ENCODE measurements at regions not wholly inside any gene's neighbourhood (a gene's known extent, or its start where the extent isn't known, plus 50 kb on each side); places are given as distances from the start of the nearest gene placed in this dataset.
"Not testable (repeated sequence)": the region's sequence is repeated elsewhere in the genome, so short reads cannot be mapped to it uniquely, and the experiment has no call there.

DNA sequence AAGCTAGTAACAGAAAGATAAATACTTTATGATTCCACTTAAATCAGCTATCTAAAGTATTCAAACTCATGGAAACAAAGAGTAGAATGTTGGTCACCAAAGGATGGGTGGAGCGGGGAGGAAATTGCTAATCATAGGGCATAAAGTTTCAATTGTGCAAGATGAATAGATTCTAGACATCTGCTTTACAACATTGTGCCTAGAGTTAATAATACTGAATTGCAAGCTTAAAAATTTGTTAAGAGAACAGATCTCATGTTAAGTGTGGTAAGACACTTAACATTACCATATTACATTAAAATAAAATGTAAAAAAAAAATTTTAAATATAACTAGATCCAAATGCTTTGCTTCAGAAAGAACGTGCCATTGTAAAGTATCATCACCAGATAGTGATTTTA lies 411.1 kb upstream of the MBL2 start:
- TF ChIP-seq, protein P1, sequence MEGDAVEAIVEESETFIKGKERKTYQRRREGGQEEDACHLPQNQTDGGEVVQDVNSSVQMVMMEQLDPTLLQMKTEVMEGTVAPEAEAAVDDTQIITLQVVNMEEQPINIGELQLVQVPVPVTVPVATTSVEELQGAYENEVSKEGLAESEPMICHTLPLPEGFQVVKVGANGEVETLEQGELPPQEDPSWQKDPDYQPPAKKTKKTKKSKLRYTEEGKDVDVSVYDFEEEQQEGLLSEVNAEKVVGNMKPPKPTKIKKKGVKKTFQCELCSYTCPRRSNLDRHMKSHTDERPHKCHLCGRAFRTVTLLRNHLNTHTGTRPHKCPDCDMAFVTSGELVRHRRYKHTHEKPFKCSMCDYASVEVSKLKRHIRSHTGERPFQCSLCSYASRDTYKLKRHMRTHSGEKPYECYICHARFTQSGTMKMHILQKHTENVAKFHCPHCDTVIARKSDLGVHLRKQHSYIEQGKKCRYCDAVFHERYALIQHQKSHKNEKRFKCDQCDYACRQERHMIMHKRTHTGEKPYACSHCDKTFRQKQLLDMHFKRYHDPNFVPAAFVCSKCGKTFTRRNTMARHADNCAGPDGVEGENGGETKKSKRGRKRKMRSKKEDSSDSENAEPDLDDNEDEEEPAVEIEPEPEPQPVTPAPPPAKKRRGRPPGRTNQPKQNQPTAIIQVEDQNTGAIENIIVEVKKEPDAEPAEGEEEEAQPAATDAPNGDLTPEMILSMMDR (IDR thresholded peaks at IDR 0.05; ENCODE audit: unreplicated experiment), result no peak
- DNase-seq (ENCODE audit: low spot score), result no peak
- Mint-ChIP-seq H3K4me3 (ENCODE audit: unreplicated experiment) (no peak overlapping the region), H3K27ac (ENCODE audit: unreplicated experiment) (no peak overlapping the region), H3K4me1 (ENCODE audit: unreplicated experiment) (no peaks in the 10 kb centered on the region), H3K27me3 (ENCODE audit: unreplicated experiment) (no peaks in the 10 kb centered on the region), H3K36me3 (ENCODE audit: low read depth, unreplicated experiment) (no peaks in the 10 kb centered on the region), H3K9me3 (ENCODE audit: unreplicated experiment) (peaks cover 5% of the 10 kb centered on the region)

DNA sequence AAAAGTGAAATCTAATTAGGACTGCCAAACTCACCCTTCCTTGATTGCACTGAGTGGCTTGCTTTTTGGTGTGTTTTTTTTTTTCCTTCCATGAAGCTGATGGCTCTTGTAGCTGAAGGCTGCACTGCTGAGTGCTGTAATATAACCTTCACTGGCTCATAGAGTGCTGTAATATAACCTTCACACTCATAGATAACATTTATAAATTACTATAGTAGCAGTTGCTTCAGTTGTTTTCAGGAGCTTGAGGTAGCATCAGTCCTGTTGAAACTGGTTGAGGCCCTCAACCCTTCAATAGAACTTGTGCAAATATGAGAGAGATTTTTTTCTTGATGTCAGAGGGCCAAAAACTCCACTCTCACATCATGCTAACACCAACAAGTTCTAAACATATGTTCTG lies 404.9 kb upstream of the MBL2 start:
- no peaks in the 10 kb centered on the region for H3K36me3 Mint-ChIP-seq (ENCODE audit: low read depth, unreplicated experiment)
- no peaks in the 10 kb centered on the region for H3K27me3 Mint-ChIP-seq (ENCODE audit: unreplicated experiment)
- H3K27ac Mint-ChIP-seq (ENCODE audit: unreplicated experiment), result no peak overlapping the region
- TF ChIP-seq, protein P1 (IDR thresholded peaks at IDR 0.05; ENCODE audit: unreplicated experiment), result no peak
- no peaks in the 10 kb centered on the region for H3K9me3 Mint-ChIP-seq (ENCODE audit: unreplicated experiment)
- H3K4me1 Mint-ChIP-seq (ENCODE audit: unreplicated experiment), result no peaks in the 10 kb centered on the region
- DNase-seq (ENCODE audit: low spot score), result no peak
- H3K4me3 Mint-ChIP-seq (ENCODE audit: unreplicated experiment), result no peak overlapping the region

DNA sequence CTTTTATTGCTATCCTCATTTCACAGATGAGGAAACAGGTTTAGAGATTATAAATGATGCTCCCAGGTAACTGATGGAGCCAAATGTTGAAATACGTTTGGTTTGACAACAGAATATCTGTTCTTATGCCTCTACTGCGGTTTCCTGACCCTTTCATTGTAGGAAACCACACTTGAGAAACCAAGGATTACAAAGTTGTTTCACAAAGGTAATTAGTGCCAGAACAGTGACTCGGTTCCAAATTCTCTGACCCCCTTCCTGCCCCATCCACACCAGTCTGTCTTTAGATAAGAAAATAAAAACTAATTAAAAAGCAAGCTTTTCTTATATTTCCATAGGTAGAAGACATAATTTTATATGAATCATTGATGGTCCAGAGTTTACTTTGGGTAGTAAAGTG lies 393.7 kb upstream of the MBL2 start:
- Mint-ChIP-seq H3K4me3 (ENCODE audit: unreplicated experiment) (no peak overlapping the region), H3K4me1 (ENCODE audit: unreplicated experiment) (no peaks in the 10 kb centered on the region), H3K9me3 (ENCODE audit: unreplicated experiment) (no peaks in the 10 kb centered on the region), H3K36me3 (ENCODE audit: low read depth, unreplicated experiment) (no peaks in the 10 kb centered on the region), H3K27ac (ENCODE audit: unreplicated experiment) (no peak overlapping the region), H3K27me3 (ENCODE audit: unreplicated experiment) (no peaks in the 10 kb centered on the region)
- TF ChIP-seq, protein P1 (IDR thresholded peaks at IDR 0.05; ENCODE audit: unreplicated experiment), result no peak
- DNase-seq (ENCODE audit: low spot score), result no peak

DNA sequence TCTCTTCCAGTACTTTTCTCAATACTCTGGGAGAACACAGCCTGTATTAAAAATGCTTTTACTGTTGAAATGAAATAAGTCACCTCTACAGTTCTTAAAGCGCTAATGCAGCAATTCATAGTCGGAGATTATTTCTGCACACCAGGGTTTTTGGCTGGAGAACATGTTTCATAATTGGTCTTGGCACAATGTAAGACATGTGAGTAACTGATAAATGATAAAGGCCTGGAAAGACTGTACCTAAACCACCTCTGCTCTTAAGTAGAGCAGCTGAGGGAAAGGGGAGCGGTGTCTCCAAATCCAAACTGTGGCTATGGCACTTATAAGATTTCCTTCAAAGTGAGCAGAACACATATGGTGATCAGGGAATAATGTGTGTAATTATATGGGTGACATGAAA lies 390.3 kb upstream of the MBL2 start:
- TF ChIP-seq, protein P1 (IDR thresholded peaks at IDR 0.05; ENCODE audit: unreplicated experiment), result no peak
- no peaks in the 10 kb centered on the region for H3K4me1 Mint-ChIP-seq (ENCODE audit: unreplicated experiment)
- H3K27ac Mint-ChIP-seq (ENCODE audit: unreplicated experiment), result no peak overlapping the region
- H3K4me3 Mint-ChIP-seq (ENCODE audit: unreplicated experiment), result no peak overlapping the region
- no peaks in the 10 kb centered on the region for H3K9me3 Mint-ChIP-seq (ENCODE audit: unreplicated experiment)
- no peak for DNase-seq (ENCODE audit: low spot score)
- no peaks in the 10 kb centered on the region for H3K27me3 Mint-ChIP-seq (ENCODE audit: unreplicated experiment)
- no peaks in the 10 kb centered on the region for H3K36me3 Mint-ChIP-seq (ENCODE audit: low read depth, unreplicated experiment)

DNA sequence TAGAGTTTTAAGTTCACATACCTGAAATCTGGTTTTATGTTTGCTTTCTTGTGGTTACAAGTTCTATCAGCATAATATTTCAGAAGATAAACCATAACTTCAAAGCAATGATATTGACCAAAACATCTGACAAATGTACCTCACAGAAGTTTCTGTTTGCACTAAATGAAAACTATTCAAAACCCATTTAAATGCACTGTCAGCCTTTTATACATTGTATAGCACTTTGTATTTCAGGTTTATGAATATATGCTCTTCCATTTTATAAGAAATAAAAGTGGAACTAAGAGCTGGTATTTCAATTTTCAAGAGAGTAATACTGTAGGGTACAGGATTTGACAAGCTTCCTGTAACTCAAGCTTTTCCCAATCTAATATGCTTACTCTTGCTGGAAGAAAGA lies 388.6 kb upstream of the MBL2 start:
- no peaks in the 10 kb centered on the region for H3K4me1 Mint-ChIP-seq (ENCODE audit: unreplicated experiment)
- TF ChIP-seq, protein P1 (IDR thresholded peaks at IDR 0.05; ENCODE audit: unreplicated experiment), result no peak

DNA sequence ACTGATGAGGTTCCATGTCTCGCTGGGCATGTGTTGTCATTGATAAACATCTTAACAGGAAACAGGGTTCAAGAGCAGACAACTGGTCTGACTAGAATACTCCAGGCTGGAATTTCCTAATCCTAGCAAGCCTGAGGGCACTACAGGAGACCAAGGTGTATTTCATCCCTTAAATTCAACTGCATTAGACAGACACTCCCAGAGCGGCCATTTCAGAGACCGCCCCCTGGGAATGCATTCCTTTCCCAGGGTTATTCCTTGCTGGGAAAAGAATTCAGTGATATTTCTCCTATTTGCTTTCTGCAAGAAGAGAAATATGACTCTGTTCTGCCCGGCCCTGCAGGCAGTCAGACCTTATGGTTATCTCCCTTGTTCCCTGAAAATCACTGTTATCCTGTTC lies 383.1 kb upstream of the MBL2 start:
- not testable (repeated sequence) for H3K27me3 Mint-ChIP-seq (ENCODE audit: unreplicated experiment); H3K27ac Mint-ChIP-seq (ENCODE audit: unreplicated experiment); DNase-seq (ENCODE audit: low spot score); H3K4me3 Mint-ChIP-seq (ENCODE audit: unreplicated experiment); H3K36me3 Mint-ChIP-seq (ENCODE audit: low read depth, unreplicated experiment); H3K9me3 Mint-ChIP-seq (ENCODE audit: unreplicated experiment); H3K4me1 Mint-ChIP-seq (ENCODE audit: unreplicated experiment)

More for the DNA sequence above, 388.6 kb upstream of the MBL2 start:
- H3K27ac Mint-ChIP-seq (ENCODE audit: unreplicated experiment), result no peak overlapping the region
- no peaks in the 10 kb centered on the region for H3K9me3 Mint-ChIP-seq (ENCODE audit: unreplicated experiment)
- H3K4me3 Mint-ChIP-seq (ENCODE audit: unreplicated experiment), result no peak overlapping the region
- H3K36me3 Mint-ChIP-seq (ENCODE audit: low read depth, unreplicated experiment), result no peaks in the 10 kb centered on the region
- H3K27me3 Mint-ChIP-seq (ENCODE audit: unreplicated experiment), result no peaks in the 10 kb centered on the region
- DNase-seq (ENCODE audit: low spot score), result no peak
